ENCODE measurements at regions not wholly inside any gene's neighbourhood (a gene's known extent, or its start where the extent isn't known, plus 50 kb on each side); places are given as distances from the start of the nearest gene placed in this dataset.

DNA sequence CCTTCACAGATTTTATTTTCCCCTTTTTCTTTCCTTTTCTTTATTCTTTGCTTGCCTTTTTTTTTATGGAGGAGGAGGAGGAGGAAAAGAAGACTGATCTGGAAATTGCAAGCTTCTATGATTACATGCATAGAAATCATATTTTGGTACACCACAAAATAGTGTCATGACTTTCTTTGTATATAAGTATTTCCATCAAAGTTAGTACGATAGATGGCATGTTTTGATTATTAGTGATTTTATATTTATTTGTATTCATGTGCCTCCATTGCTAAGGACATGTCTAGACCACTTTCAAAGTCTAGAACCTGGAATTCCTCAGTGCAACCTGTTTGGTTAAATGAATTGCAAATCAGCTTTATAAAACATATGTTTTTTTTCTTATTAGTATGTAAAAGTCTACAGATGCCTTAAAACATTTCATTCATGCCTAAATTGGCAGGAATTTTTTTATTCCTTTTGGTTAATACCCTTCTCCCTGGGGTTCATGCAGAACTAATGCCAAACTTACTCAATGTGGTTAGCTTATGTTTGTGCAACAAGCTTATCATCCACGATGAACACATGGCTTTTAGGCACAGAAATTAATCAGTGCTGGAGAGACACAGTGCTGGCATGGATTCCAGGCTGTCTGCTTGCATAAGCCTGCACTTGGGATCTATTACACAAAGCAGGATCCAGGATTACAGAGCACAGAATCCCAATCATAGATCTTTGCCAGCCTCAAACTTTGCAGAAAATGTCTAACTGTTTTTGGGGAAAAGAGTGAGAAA, 213.1 kb downstream of the CHRM2 start:
- no CpG with 5 or more reads among the region's 2 CpGs for WGBS (ENCODE audit: insufficient coverage, low lambda C conversion rate)
- DNase-seq, result peak; percentile 4 to 6
- Histone ChIP-seq H3K27ac (ENCODE audit: low read length) (no peak overlapping the region), H3K27me3 (ENCODE audit: control insufficient read depth, insufficient read depth, low read length) (no peaks in the 10 kb centered on the region), H3K9me3 (ENCODE audit: control insufficient read depth, low read depth, low read length) (no peaks in the 10 kb centered on the region), H3K4me3 (ENCODE audit: low read length) (no peak overlapping the region), H3K4me1 (ENCODE audit: control insufficient read depth, insufficient read depth, low read length) (no peaks in the 10 kb centered on the region), H3K36me3 (ENCODE audit: control insufficient read depth, insufficient read depth, low read length) (no peaks in the 10 kb centered on the region)

- H3K9me3 ChIP-seq (ENCODE audit: control insufficient read depth, low read depth, low read length), result no peaks in the 10 kb centered on the region
- H3K36me3 ChIP-seq (ENCODE audit: control insufficient read depth, insufficient read depth, low read length), result no peaks in the 10 kb centered on the region
- H3K4me1 ChIP-seq (ENCODE audit: control insufficient read depth, insufficient read depth, low read length), result no peaks in the 10 kb centered on the region
- DNase-seq, result no peak
- H3K27me3 ChIP-seq (ENCODE audit: control insufficient read depth, insufficient read depth, low read length), result no peaks in the 10 kb centered on the region
- no peak overlapping the region for H3K4me3 ChIP-seq (ENCODE audit: low read length)
- no peak overlapping the region for H3K27ac ChIP-seq (ENCODE audit: low read length)
- WGBS (ENCODE audit: insufficient coverage, low lambda C conversion rate), result no CpG with 5 or more reads among the region's 5 CpGs
Measured at GRCh38 chr7:137080516-137081203, 212.2 kb downstream of the CHRM2 start.

- H3K9me3 ChIP-seq (ENCODE audit: control insufficient read depth, low read depth, low read length), result no peaks in the 10 kb centered on the region
- H3K27ac ChIP-seq (ENCODE audit: low read length), result no peak overlapping the region
- H3K36me3 ChIP-seq (ENCODE audit: control insufficient read depth, insufficient read depth, low read length), result no peaks in the 10 kb centered on the region
- H3K4me1 ChIP-seq (ENCODE audit: control insufficient read depth, insufficient read depth, low read length), result no peaks in the 10 kb centered on the region
- H3K27me3 ChIP-seq (ENCODE audit: control insufficient read depth, insufficient read depth, low read length), result no peaks in the 10 kb centered on the region
- no peak overlapping the region for H3K4me3 ChIP-seq (ENCODE audit: low read length)
- no CpG with 5 or more reads among the region's 2 CpGs for WGBS (ENCODE audit: insufficient coverage, low lambda C conversion rate)
- no peak for DNase-seq
Measured at GRCh38 chr7:137078781-137079180, 210.3 kb downstream of the CHRM2 start.

DNA sequence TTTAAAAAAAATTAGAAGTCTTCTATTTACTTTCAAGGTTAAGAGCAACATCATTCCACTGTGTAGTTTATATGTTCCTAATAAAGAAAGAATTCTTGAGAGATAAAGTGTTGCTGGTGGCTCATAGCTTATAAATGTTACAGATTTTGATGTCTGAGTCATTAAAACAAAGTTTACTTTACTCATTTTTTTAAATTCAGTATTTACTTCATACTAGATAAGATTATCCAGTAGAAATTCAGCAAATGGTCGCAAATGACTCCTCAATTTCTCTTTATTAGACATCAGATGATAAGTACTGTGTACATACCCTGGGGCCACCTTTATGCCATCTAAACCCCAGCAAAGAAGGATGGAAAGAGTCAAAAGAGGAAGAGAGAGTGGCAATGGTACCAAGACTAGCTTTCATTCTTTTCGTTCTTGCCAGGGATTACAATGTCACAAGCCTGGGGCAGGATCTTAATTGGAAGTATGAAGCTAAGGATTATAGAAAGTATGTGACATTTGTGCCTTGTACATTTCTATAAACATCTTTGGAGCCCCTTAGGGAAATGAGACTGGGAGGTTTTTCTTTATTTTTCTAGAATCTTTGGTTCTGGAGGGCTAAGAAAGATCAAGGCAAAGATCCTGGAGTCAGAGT, 206.1 kb downstream of the CHRM2 start:
- 44% methylated on average over 2 of the region's 2 CpGs for whole genome bisulfite sequencing (ENCODE audit: insufficient coverage, low lambda C conversion rate)
- no peaks in the 10 kb centered on the region for H3K27me3 ChIP-seq (ENCODE audit: control insufficient read depth, insufficient read depth, low read length)
- no peaks in the 10 kb centered on the region for H3K9me3 ChIP-seq (ENCODE audit: control insufficient read depth, low read depth, low read length)
- no peak overlapping the region for H3K4me3 ChIP-seq (ENCODE audit: low read length)
- no peak overlapping the region for H3K27ac ChIP-seq (ENCODE audit: low read length)
- DNase-seq, result no peak
- H3K4me1 ChIP-seq (ENCODE audit: control insufficient read depth, insufficient read depth, low read length), result no peaks in the 10 kb centered on the region
- no peaks in the 10 kb centered on the region for H3K36me3 ChIP-seq (ENCODE audit: control insufficient read depth, insufficient read depth, low read length)

GRCh38 chr7:137073571-137074325, 205.3 kb downstream of the CHRM2 start:
- Histone ChIP-seq H3K27ac (ENCODE audit: low read length) (no peak overlapping the region), H3K36me3 (ENCODE audit: control insufficient read depth, insufficient read depth, low read length) (no peaks in the 10 kb centered on the region), H3K9me3 (ENCODE audit: control insufficient read depth, low read depth, low read length) (no peaks in the 10 kb centered on the region), H3K27me3 (ENCODE audit: control insufficient read depth, insufficient read depth, low read length) (no peaks in the 10 kb centered on the region), H3K4me3 (ENCODE audit: low read length) (no peak overlapping the region), H3K4me1 (ENCODE audit: control insufficient read depth, insufficient read depth, low read length) (no peaks in the 10 kb centered on the region)
- WGBS (ENCODE audit: insufficient coverage, low lambda C conversion rate), result 79% methylated on average over 2 of the region's 3 CpGs
- DNase-seq, result no peak
